ENCODE measurements at regions not wholly inside any gene's neighbourhood (a gene's known extent, or its start where the extent isn't known, plus 50 kb on each side); places are given as distances from the start of the nearest gene placed in this dataset.

DNA sequence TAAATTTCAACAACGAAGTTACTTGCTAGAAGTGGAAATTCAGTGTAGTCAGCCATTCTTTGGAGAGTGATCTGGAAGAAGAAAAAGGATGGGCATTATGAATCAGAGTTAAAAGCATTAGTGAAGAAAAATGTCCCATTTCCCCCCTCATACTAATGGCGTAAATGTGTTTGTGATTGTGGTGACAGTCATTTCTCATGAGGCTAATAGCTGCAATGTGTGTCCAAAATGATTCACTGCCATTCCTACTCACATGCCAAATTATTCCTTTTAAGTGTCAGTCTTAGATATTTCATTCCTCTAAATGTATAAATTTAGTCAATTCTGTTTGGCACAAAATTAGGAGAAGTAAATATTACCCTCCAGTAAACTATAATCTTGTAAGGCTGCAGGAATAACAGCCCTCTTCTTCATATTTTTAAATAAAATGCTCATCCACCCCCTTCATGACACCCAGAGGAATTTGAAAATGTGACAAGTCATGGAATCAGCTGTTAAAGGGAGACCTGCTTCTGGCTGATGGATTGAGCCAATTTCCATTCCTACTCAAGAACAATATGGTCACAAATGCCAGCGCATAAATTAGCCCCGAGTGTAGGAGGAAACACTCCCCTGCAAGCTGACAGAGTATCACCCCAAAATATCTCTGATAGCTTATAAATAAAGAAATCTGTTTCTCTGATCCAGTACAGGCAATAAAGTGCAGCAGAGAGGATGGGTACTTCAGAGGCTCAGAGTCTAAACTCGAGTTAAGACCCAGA, 912.3 kb upstream of the SEL1L start:
- no peaks in the 10 kb centered on the region for H3K4me1 ChIP-seq (ENCODE audit: control insufficient read depth in 1 of 2, insufficient read depth in 2 of 2, low read length in 2 of 2)
- no peak for DNase-seq
- H3K36me3 ChIP-seq (ENCODE audit: control insufficient read depth in 1 of 2, insufficient read depth in 2 of 2, low read length in 1 of 2) = no peaks in the 10 kb centered on the region
- intact Hi-C loops (cut with DNase I) = no loop called here
- 62 to 73% methylated on average over 5 of the region's 5 CpGs for WGBS, 2 donors
- no peaks in the 10 kb centered on the region for H3K9me3 ChIP-seq (ENCODE audit: control insufficient read depth, low read length)
- H3K27me3 ChIP-seq (ENCODE audit: control insufficient read depth in 1 of 2, insufficient read depth in 2 of 2, low read length in 1 of 2) = no peaks in the 10 kb centered on the region
- no peak overlapping the region for H3K4me3 ChIP-seq (ENCODE audit: low read length in 2 of 2)
- no peak for ATAC-seq (ENCODE audit: low FRiP score)
- H3K27ac ChIP-seq (ENCODE audit: low read depth in 1 of 2, low read length in 2 of 2) = no peak overlapping the region

DNA sequence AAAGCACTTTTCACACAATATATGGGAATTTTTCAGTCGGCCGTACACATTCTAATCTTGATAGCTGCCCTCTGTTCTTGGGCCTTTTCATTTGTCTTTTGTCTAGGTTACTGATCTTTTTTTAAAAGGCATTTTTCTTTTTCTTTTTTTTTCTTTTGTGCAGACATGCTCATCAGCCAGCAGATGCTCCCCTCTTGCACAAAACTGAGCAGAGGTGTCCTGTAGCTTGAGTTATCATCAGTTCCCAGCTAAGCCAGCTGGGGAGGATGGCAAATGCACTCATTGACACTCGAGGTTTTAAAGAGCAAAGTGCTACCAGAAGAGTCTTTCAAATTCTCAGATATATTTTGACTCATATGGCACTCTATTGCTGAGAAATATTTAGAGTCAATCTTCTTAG, 913.9 kb upstream of the SEL1L start:
- no peak for ATAC-seq (ENCODE audit: low FRiP score)
- H3K4me1 ChIP-seq (ENCODE audit: control insufficient read depth in 1 of 2, insufficient read depth in 2 of 2, low read length in 2 of 2) = no peaks in the 10 kb centered on the region
- intact Hi-C loops (cut with DNase I) = no loop called here
- H3K9me3 ChIP-seq (ENCODE audit: control insufficient read depth, low read length) = no peaks in the 10 kb centered on the region
- H3K27ac ChIP-seq (ENCODE audit: low read depth in 1 of 2, low read length in 2 of 2) = no peak overlapping the region
- H3K4me3 ChIP-seq (ENCODE audit: low read length in 2 of 2) = no peak overlapping the region
- 74% methylated on average over 3 of the region's 3 CpGs for WGBS, 2 donors
- no peaks in the 10 kb centered on the region for H3K27me3 ChIP-seq (ENCODE audit: control insufficient read depth in 1 of 2, insufficient read depth in 2 of 2, low read length in 1 of 2)
- H3K36me3 ChIP-seq (ENCODE audit: control insufficient read depth in 1 of 2, insufficient read depth in 2 of 2, low read length in 1 of 2) = no peaks in the 10 kb centered on the region
- DNase-seq = no peak

DNA sequence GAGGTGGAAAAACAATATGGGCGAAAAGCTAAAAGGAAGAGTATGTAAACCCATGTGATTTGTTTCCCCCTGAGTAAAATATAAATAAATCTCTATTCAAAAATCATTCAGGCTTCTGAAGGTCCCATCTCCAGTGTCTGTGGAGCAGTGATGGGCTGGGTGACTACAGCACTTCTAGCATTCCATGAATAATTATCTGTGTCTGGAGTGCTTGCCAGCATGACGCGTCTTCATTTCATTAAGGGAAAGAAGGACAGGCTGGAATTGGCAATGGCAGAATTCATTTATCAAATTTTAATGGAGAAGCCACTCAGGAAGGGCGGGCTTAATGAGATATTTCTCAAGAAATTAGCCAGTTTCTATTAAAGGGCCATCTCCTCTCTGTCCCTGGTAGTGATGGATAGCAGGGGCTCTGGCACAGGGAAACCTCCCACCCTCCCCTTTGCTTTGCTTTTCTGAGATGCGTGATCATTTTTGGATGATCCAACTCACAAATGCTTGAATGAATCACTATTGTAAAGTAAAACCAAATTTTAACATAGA, 916.3 kb upstream of the SEL1L start:
- intact Hi-C loops (cut with DNase I) = no loop called here

DNA sequence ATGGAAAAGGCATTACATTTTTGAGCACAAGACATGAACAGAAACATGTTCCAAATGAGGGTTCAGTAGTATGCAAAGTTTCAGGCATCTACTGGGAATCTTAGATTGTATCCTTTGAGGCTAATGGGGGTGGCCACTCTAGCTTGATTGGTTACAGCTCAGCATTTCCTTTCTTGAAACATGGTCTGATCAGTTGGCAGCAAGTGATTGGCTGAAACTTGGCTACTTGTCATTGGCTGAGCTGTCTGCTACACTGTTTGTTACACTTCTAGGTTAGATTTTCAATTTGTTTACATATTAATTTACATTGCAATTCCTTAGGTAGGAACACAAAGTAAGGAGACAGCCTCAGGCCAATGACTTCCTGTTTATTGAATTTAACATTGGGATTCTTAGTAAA, 918.0 kb upstream of the SEL1L start:
- Histone ChIP-seq H3K36me3 (ENCODE audit: control insufficient read depth in 1 of 2, insufficient read depth in 2 of 2, low read length in 1 of 2) (no peaks in the 10 kb centered on the region), H3K4me3 (ENCODE audit: low read length in 2 of 2) (no peak overlapping the region), H3K9me3 (ENCODE audit: control insufficient read depth, low read length) (no peaks in the 10 kb centered on the region), H3K27me3 (ENCODE audit: control insufficient read depth in 1 of 2, insufficient read depth in 2 of 2, low read length in 1 of 2) (no peaks in the 10 kb centered on the region), H3K4me1 (ENCODE audit: control insufficient read depth in 1 of 2, insufficient read depth in 2 of 2, low read length in 2 of 2) (no peaks in the 10 kb centered on the region), H3K27ac (ENCODE audit: low read depth in 1 of 2, low read length in 2 of 2) (no peak overlapping the region)
- no peak for ATAC-seq (ENCODE audit: low FRiP score)
- intact Hi-C loops (cut with DNase I) = no loop called here
- DNase-seq = no peak

More for the DNA sequence above, 916.3 kb upstream of the SEL1L start:
- no peak for ATAC-seq (ENCODE audit: low FRiP score)
- WGBS, 2 donors = 82 to 90% methylated on average over 5 of the region's 5 CpGs
- H3K27ac ChIP-seq (ENCODE audit: low read depth in 1 of 2, low read length in 2 of 2) = no peak overlapping the region
- no peaks in the 10 kb centered on the region for H3K9me3 ChIP-seq (ENCODE audit: control insufficient read depth, low read length)
- no peak overlapping the region for H3K4me3 ChIP-seq (ENCODE audit: low read length in 2 of 2)
- no peaks in the 10 kb centered on the region for H3K27me3 ChIP-seq (ENCODE audit: control insufficient read depth in 1 of 2, insufficient read depth in 2 of 2, low read length in 1 of 2)
- no peaks in the 10 kb centered on the region for H3K36me3 ChIP-seq (ENCODE audit: control insufficient read depth in 1 of 2, insufficient read depth in 2 of 2, low read length in 1 of 2)
- DNase-seq = no peak
- H3K4me1 ChIP-seq (ENCODE audit: control insufficient read depth in 1 of 2, insufficient read depth in 2 of 2, low read length in 2 of 2) = no peaks in the 10 kb centered on the region

DNA sequence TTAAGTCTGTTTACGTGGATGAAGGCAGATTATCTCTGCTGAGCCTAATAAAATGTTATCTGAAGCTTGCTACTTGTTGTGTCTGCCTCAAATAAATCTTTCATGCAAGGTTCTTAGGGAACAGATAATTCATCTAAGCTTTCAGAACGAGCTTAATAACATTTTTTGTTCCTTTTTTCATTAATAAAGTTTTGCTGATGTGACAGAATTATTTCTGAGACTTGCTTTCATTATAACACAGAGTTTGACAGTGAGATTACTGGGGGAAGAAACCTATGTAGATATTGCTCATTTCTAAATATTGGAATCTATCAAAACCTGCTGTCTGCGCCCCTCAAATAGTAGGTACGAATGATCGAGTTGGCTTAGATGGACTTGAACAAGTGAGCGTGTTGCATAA, 948.7 kb upstream of the SEL1L start:
- Histone ChIP-seq H3K4me3 (ENCODE audit: low read length in 2 of 2) (no peak overlapping the region), H3K4me1 (ENCODE audit: control insufficient read depth in 1 of 2, insufficient read depth in 2 of 2, low read length in 2 of 2) (no peaks in the 10 kb centered on the region), H3K27ac (ENCODE audit: low read depth in 1 of 2, low read length in 2 of 2) (no peak overlapping the region), H3K9me3 (ENCODE audit: control insufficient read depth, low read length) (no peaks in the 10 kb centered on the region), H3K36me3 (ENCODE audit: control insufficient read depth in 1 of 2, insufficient read depth in 2 of 2, low read length in 1 of 2) (no peaks in the 10 kb centered on the region), H3K27me3 (ENCODE audit: control insufficient read depth in 1 of 2, insufficient read depth in 2 of 2, low read length in 1 of 2) (no peaks in the 10 kb centered on the region)
- ATAC-seq (ENCODE audit: low FRiP score) = no peak
- intact Hi-C loops (cut with DNase I) = no loop called here
- WGBS, 2 donors = 87 to 88% methylated on average over 6 of the region's 6 CpGs
- no peak for DNase-seq

DNA sequence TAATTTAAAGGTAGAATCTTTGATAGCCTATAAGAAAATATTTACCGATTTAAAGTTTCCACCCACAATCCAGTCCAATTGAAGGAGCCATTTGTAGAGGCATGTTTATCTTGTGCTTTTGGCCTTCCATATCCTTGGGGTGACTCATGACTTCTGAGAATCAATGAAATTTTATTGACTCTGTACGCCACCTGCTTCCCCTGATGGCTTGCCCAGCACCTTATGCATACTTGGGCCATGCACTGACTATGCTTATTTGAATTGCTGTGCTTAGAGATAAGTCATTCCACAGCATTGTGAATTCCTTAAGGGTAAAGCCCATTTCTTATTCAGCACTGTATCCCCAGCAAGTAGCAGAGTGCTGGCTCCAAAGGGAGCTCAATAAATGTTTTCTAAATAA, 954.8 kb upstream of the SEL1L start:
- Histone ChIP-seq H3K4me1 (ENCODE audit: control insufficient read depth in 1 of 2, insufficient read depth in 2 of 2, low read length in 2 of 2) (no peaks in the 10 kb centered on the region), H3K9me3 (ENCODE audit: control insufficient read depth, low read length) (no peaks in the 10 kb centered on the region), H3K36me3 (ENCODE audit: control insufficient read depth in 1 of 2, insufficient read depth in 2 of 2, low read length in 1 of 2) (no peaks in the 10 kb centered on the region), H3K27ac (ENCODE audit: low read depth in 1 of 2, low read length in 2 of 2) (no peak overlapping the region), H3K27me3 (ENCODE audit: control insufficient read depth in 1 of 2, insufficient read depth in 2 of 2, low read length in 1 of 2) (no peaks in the 10 kb centered on the region), H3K4me3 (ENCODE audit: low read length in 2 of 2) (no peak overlapping the region)
- intact Hi-C loops (cut with DNase I) = no loop called here
- no peak for DNase-seq
- 95 to 96% methylated on average over 2 of the region's 2 CpGs for WGBS, 2 donors
- ATAC-seq (ENCODE audit: low FRiP score) = no peak

DNA sequence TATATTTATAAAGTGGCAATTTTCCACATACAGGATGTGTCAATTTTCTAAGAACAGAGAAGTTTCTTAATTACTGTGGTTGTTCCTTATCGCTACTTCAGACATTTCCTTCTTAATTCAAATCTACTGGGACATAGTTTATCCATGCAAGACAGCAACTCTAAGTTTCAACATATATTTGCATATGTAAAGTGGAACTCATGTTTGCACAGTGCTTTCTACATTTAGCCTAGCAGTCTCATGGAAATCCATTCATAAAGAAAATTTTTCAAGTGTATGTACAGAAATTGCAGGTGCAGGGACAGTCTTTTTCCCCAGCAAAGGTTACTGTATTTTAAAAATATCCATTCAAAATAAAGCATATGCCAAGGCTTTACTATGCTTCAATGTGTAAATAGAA, 956.7 kb upstream of the SEL1L start:
- intact Hi-C loops (cut with DNase I) = no loop called here
- no peak overlapping the region for H3K27ac ChIP-seq (ENCODE audit: low read depth in 1 of 2, low read length in 2 of 2)
- ATAC-seq (ENCODE audit: low FRiP score) (no peak), DNase-seq (no peak)
- no peaks in the 10 kb centered on the region for H3K9me3 ChIP-seq (ENCODE audit: control insufficient read depth, low read length)
- WGBS, 2 donors = 96 to 98% methylated on average over 1 of the region's 1 CpG
- H3K4me1 ChIP-seq (ENCODE audit: control insufficient read depth in 1 of 2, insufficient read depth in 2 of 2, low read length in 2 of 2) = no peaks in the 10 kb centered on the region
- no peaks in the 10 kb centered on the region for H3K36me3 ChIP-seq (ENCODE audit: control insufficient read depth in 1 of 2, insufficient read depth in 2 of 2, low read length in 1 of 2)
- no peak overlapping the region for H3K4me3 ChIP-seq (ENCODE audit: low read length in 2 of 2)
- no peaks in the 10 kb centered on the region for H3K27me3 ChIP-seq (ENCODE audit: control insufficient read depth in 1 of 2, insufficient read depth in 2 of 2, low read length in 1 of 2)

DNA sequence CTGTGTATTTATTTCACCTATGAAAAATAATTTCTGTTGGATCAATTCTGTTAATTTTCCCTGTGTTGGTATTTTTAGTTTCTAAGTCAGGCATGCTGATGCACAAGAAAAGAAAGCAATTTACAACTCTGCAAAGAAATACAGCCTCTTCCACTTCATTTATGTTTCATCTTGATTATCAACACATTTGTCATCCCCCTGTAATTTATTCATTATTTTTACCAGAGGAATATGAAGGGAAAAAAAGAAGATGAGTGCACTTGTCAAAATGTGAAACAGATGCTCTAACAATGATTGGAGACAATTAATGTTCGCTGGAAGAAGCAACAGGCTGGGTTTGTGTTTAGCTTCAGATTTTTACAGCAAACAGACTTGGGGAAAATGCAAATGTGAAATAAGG, 958.5 kb upstream of the SEL1L start:
- no peaks in the 10 kb centered on the region for H3K4me1 ChIP-seq (ENCODE audit: control insufficient read depth in 1 of 2, insufficient read depth in 2 of 2, low read length in 2 of 2)
- H3K4me3 ChIP-seq (ENCODE audit: low read length in 2 of 2) = no peak overlapping the region
- WGBS, 2 donors = 93 to 95% methylated on average over 1 of the region's 1 CpG
- DNase-seq (no peak), ATAC-seq (ENCODE audit: low FRiP score) (no peak)
- no peaks in the 10 kb centered on the region for H3K36me3 ChIP-seq (ENCODE audit: control insufficient read depth in 1 of 2, insufficient read depth in 2 of 2, low read length in 1 of 2)
- H3K27ac ChIP-seq (ENCODE audit: low read depth in 1 of 2, low read length in 2 of 2) = no peak overlapping the region
- H3K9me3 ChIP-seq (ENCODE audit: control insufficient read depth, low read length) = no peaks in the 10 kb centered on the region
- H3K27me3 ChIP-seq (ENCODE audit: control insufficient read depth in 1 of 2, insufficient read depth in 2 of 2, low read length in 1 of 2) = no peaks in the 10 kb centered on the region
- intact Hi-C loops (cut with DNase I) = no loop called here

DNA sequence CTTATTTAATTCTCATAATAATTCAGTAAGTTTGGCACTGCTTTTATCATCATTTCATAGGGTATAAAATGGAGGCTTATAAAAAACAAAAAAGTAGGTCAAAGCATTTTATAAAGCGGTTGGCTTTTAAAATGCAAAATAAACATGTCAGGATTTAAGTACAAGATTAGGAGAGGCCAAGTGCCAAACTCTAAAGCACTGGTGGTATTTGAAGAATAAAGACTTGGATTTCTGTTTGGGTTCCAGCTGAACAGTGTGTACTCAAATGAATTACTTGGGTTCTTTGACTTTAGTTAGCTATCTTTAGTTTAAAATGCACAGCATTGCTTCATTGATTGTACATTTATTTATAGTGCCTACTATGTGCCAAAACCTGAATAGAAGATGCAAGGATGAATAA, 966.6 kb upstream of the SEL1L start:
- H3K4me3 ChIP-seq (ENCODE audit: low read length in 2 of 2) = no peak overlapping the region
- DNase-seq = no peak
- no peak for ATAC-seq (ENCODE audit: low FRiP score)
- no peaks in the 10 kb centered on the region for H3K4me1 ChIP-seq (ENCODE audit: control insufficient read depth in 1 of 2, insufficient read depth in 2 of 2, low read length in 2 of 2)
- 0 to 2% methylated on average over 1 of the region's 1 CpG for WGBS, 2 donors
- intact Hi-C loops (cut with DNase I) = no loop called here
- H3K27me3 ChIP-seq (ENCODE audit: control insufficient read depth in 1 of 2, insufficient read depth in 2 of 2, low read length in 1 of 2) = no peaks in the 10 kb centered on the region
- H3K9me3 ChIP-seq (ENCODE audit: control insufficient read depth, low read length) = no peaks in the 10 kb centered on the region
- no peaks in the 10 kb centered on the region for H3K36me3 ChIP-seq (ENCODE audit: control insufficient read depth in 1 of 2, insufficient read depth in 2 of 2, low read length in 1 of 2)
- no peak overlapping the region for H3K27ac ChIP-seq (ENCODE audit: low read depth in 1 of 2, low read length in 2 of 2)

Measured in aorta (tissue), 5 donors.